ENCODE measurements at regions not wholly inside any gene's neighbourhood (a gene's known extent, or its start where the extent isn't known, plus 50 kb on each side); places are given as distances from the start of the nearest gene placed in this dataset.

DNA sequence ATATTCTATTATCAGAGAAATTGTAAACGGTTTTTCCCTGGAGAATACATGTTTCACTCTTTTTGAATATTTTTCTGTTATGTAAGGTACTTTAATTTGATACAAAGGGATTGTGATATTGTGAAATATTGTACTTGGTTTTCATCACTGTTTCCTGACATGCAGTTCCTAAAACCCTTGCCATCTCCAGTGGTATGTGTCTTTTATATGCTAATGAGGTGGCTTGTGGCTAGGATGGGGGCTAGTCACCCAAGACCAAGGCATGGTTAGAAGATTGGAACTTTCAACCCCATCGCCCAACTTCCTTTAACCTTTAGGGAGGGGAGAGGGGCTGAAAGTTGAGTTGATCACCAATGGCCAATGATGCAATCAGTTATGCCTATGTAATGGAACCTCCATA is 160.6 kb downstream of the TAF11L14 start:
- Histone ChIP-seq H3K4me3 (no peak overlapping the region), H3K36me3 (replicated peaks in 1 of 2; ENCODE audit: insufficient read depth in 1 of 2, low read depth in 2 of 2) (no peaks in the 10 kb centered on the region), H3K4me1 (no peaks in the 10 kb centered on the region), H3K9me3 (no peaks in the 10 kb centered on the region), H3K27me3 (no peaks in the 10 kb centered on the region), H3K27ac (no peak overlapping the region)
- TF ChIP-seq POLR2A (IDR thresholded peaks at IDR 0.05), result no peak
- TF ChIP-seq CTCF (IDR thresholded peaks at IDR 0.05), result no peak
- DNase-seq (no peak), ATAC-seq (no peak)
- intact Hi-C loops (cut with DNase I), result no loop called here
- WGBS, 2 donors, result 34 to 54% methylated on average over 2 of the region's 2 CpGs

- Histone ChIP-seq H3K36me3 (replicated peaks in 1 of 2; ENCODE audit: insufficient read depth in 1 of 2, low read depth in 2 of 2) (no peaks in the 10 kb centered on the region), H3K9me3 (no peaks in the 10 kb centered on the region), H3K27me3 (no peaks in the 10 kb centered on the region), H3K27ac (no peak overlapping the region), H3K4me3 (no peak overlapping the region), H3K4me1 (no peaks in the 10 kb centered on the region)
- DNase-seq (no peak), ATAC-seq (no peak)
- TF ChIP-seq POLR2A (IDR thresholded peaks at IDR 0.05) (no peak), CTCF (IDR thresholded peaks at IDR 0.05) (no peak)
- 33 to 46% methylated on average over 5 of the region's 5 CpGs for WGBS, 2 donors
- intact Hi-C loops (cut with DNase I), result no loop called here
These were observed 161.9 kb downstream of the TAF11L14 start for GRCh38 chr5:17796142-17796541.

DNA sequence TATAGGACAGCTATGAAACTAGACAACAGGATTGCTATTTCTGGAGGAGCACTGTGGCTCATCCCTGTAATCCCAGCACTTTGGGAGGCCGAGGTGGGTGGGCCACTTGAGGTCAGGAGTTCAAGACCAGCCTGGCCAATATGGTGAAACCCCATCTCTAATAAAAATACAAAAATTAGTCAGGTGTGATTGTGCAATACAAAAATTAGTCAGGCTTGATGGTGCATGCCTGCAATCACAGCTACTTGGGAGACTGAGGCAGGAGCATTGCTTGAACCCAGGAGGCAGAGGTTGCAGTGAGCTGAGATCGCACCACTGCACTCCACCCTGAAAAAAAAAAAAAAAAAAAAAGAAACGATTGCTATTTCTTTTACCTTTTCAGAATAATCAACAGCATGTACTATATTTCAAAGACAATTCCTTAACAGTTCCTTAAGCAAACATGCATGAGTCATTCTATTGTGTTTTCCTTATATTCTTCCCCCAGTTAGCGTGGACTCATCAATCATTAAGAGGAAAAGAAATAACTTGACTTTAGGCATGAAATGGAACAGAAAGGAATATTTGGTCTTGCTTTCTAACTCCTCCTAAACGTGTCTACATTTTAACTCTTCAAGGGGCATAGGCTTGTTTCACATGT is 162.6 kb downstream of the TAF11L14 start:
- no peaks in the 10 kb centered on the region for H3K36me3 ChIP-seq (replicated peaks in 1 of 2; ENCODE audit: insufficient read depth in 1 of 2, low read depth in 2 of 2)
- TF ChIP-seq POLR2A (IDR thresholded peaks at IDR 0.05) (no peak), CTCF (IDR thresholded peaks at IDR 0.05) (no peak)
- H3K27ac ChIP-seq, result no peak overlapping the region
- no peaks in the 10 kb centered on the region for H3K9me3 ChIP-seq
- no peaks in the 10 kb centered on the region for H3K27me3 ChIP-seq
- H3K4me1 ChIP-seq, result no peaks in the 10 kb centered on the region
- WGBS, 2 donors, result 40 to 41% methylated on average over 5 of the region's 5 CpGs
- no peak overlapping the region for H3K4me3 ChIP-seq
- ATAC-seq (no peak), DNase-seq (no peak)
- intact Hi-C loops (cut with DNase I), result no loop called here

GRCh38 chr5:17799521-17799920 is 165.3 kb downstream of the TAF11L14 start:
- TF ChIP-seq POLR2A (IDR thresholded peaks at IDR 0.05) (no peak), CTCF (IDR thresholded peaks at IDR 0.05) (no peak)
- ATAC-seq, result no peak
- Histone ChIP-seq H3K27ac (no peak overlapping the region), H3K27me3 (no peaks in the 10 kb centered on the region), H3K4me1 (no peaks in the 10 kb centered on the region), H3K36me3 (replicated peaks in 1 of 2; ENCODE audit: insufficient read depth in 1 of 2, low read depth in 2 of 2) (no peaks in the 10 kb centered on the region), H3K9me3 (no peaks in the 10 kb centered on the region), H3K4me3 (no peak overlapping the region)
- 61 to 68% methylated on average over 1 of the region's 1 CpG for WGBS, 2 donors
- no peak for DNase-seq
- intact Hi-C loops (cut with DNase I), result no loop called here

DNA sequence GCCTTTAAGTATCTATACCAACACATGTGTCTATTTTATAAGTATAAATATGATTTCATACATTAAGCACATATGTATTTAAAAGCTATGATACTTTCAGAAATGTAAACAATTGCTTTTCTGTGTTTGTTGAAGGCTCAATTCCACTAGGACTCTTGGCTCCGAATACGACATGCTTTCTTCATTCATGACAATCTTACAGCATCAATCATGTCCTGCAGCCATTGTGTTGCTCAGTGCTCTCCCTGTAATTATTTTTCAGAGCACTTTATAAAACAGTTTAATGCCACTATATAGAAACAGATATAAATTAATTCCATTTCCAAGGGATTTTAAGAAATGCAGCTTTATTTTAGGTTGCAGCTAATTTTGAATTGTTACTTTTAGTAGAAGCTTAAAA is 167.3 kb downstream of the TAF11L14 start:
- intact Hi-C loops (cut with DNase I), result no loop called here
- DNase-seq (no peak), ATAC-seq (no peak)
- no peak for TF ChIP-seq POLR2A (IDR thresholded peaks at IDR 0.05)
- no peak for TF ChIP-seq CTCF (IDR thresholded peaks at IDR 0.05)
- Histone ChIP-seq H3K27me3 (no peaks in the 10 kb centered on the region), H3K27ac (no peak overlapping the region), H3K9me3 (no peaks in the 10 kb centered on the region), H3K4me1 (no peaks in the 10 kb centered on the region), H3K4me3 (no peak overlapping the region), H3K36me3 (replicated peaks in 1 of 2; ENCODE audit: insufficient read depth in 1 of 2, low read depth in 2 of 2) (no peaks in the 10 kb centered on the region)
- WGBS, 2 donors, result 33 to 59% methylated on average over 2 of the region's 2 CpGs

All from body of pancreas (tissue), 4 donors.